GM23338 (cell line): ENCODE measurements at regions not wholly inside any gene's neighbourhood (a gene's known extent, or its start where the extent isn't known, plus 50 kb on each side); places are given as distances from the start of the nearest gene placed in this dataset.

Experiments used
- ATAC-seq: fragments of 200-7000 bp; cut with Tn5 transposase; 3 replicates; pipeline ENCODE4 v1.9.1; 2020
- DNase-seq: peaks from one replicate; pipeline ENCODE4 v3.0.0-alpha.2; 2015; ENCODE audit warnings: low spot score
- H2AFZ ChIP-seq: fragments of 200-600 bp; sonication (generic); 2 replicates; pipeline ENCODE4 v1.8.0; 2016; ENCODE audit warnings: antibody characterized with exemption, mild to moderate bottlenecking, moderate library complexity
- H3F3A ChIP-seq: fragments of 200-600 bp; sonication (generic); replicated peaks from 2 replicates; pipeline ENCODE4 v1.8.0; 2017; ENCODE audit warnings: antibody characterized with exemption, mixed run types, low read depth
- H3K27ac ChIP-seq: fragments of 200-600 bp; sonication (generic); 2 replicates; pipeline ENCODE4 v1.6.1; 2016; ENCODE audit warnings: low read depth
- H3K27me3 ChIP-seq: fragments of 200-600 bp; sonication (generic); 2 replicates; pipeline ENCODE4 v1.8.0; 2016; ENCODE audit warnings: mild to moderate bottlenecking, mixed run types, moderate library complexity; ENCODE audit not compliant: insufficient read depth
- H3K36me3 ChIP-seq: fragments of 200-600 bp; sonication (generic); 2 replicates; pipeline ENCODE4 v1.8.0; 2016; ENCODE audit warnings: mild to moderate bottlenecking; ENCODE audit not compliant: insufficient read depth
- H3K4me1 ChIP-seq: fragments of 200-600 bp; sonication (generic); 2 replicates; pipeline ENCODE4 v1.8.0; 2016; ENCODE audit warnings: mild to moderate bottlenecking, moderate library complexity; ENCODE audit not compliant: insufficient read depth
- H3K4me2 ChIP-seq: fragments of 200-600 bp; sonication (generic); 2 replicates; pipeline ENCODE4 v1.7.1; 2017; ENCODE audit warnings: mixed run types
- H3K4me3 ChIP-seq: fragments of 200-600 bp; sonication (generic); 2 replicates; pipeline ENCODE4 v1.6.1; 2016; ENCODE audit warnings: mixed run types
- H3K79me2 ChIP-seq: fragments of 200-600 bp; sonication (generic); replicated peaks from 2 replicates; pipeline ENCODE4 v1.8.0; 2017; ENCODE audit warnings: mild to moderate bottlenecking; ENCODE audit not compliant: insufficient read depth
- H3K9me2 ChIP-seq: fragments of 200-600 bp; sonication (generic); 2 replicates; pipeline ENCODE4 v1.8.0; 2017; ENCODE audit not compliant: insufficient read depth
- H4K20me1 ChIP-seq: fragments of 200-600 bp; sonication (generic); replicated peaks from 2 replicates; pipeline ENCODE4 v1.8.0; 2017; ENCODE audit warnings: mild to moderate bottlenecking; ENCODE audit not compliant: insufficient read depth
- H3K27ac Mint-ChIP-seq: 2 replicates; pipeline ENCODE4 v1.8.0; 2020; ENCODE audit warnings: inconsistent platforms, mild to moderate bottlenecking, moderate library complexity, mixed read lengths
- H3K27me3 Mint-ChIP-seq: 3 replicates; pipeline ENCODE4 v1.8.0; 2022; ENCODE audit warnings: low read depth, mild to moderate bottlenecking, moderate library complexity, mixed read lengths, inconsistent platforms; ENCODE audit not compliant: insufficient read depth, poor library complexity
- H3K36me3 Mint-ChIP-seq: 3 replicates; pipeline ENCODE4 v1.8.0; 2021; ENCODE audit warnings: low read depth, mild to moderate bottlenecking, inconsistent platforms, moderate library complexity, mixed read lengths
- H3K4me1 Mint-ChIP-seq: 3 replicates; pipeline ENCODE4 v1.8.0; 2020; ENCODE audit warnings: mild to moderate bottlenecking, inconsistent platforms, mixed read lengths
- H3K4me3 Mint-ChIP-seq: 3 replicates; pipeline ENCODE4 v1.8.0; 2021; ENCODE audit warnings: moderate library complexity, mild to moderate bottlenecking, inconsistent platforms, mixed read lengths
- H3K9me3 Mint-ChIP-seq: 3 replicates; pipeline ENCODE4 v1.8.0; 2020; ENCODE audit warnings: moderate library complexity, mild to moderate bottlenecking, inconsistent platforms, mixed read lengths
- CREB1 ChIP-seq: fragments of 250-450 bp; sonication (Bioruptor Pico); IDR thresholded peaks from 2 replicates; pipeline ENCODE4 v1.5.0; 2020; ENCODE audit warnings: low read depth, mild to moderate bottlenecking, moderate library complexity
- CTCF ChIP-seq, 2 experiments: fragments of 200-600 bp in 1 of 2; sonication (generic) in 1 of 2; conservative IDR thresholded peaks; 2 replicates each; pipeline versions ENCODE4 v1.5.1 to v1.6.1; 2016 to 2017; ENCODE audit warnings: antibody characterized with exemption in 2 of 2, low read depth in 2 of 2, mild to moderate bottlenecking in 2 of 2, moderate library complexity in 1 of 2
- ETS1 ChIP-seq: IDR thresholded peaks from 2 replicates; pipeline ENCODE4 v1.6.1; 2016; ENCODE audit warnings: antibody characterized with exemption
- EZH2 ChIP-seq: fragments of 200-600 bp; sonication (generic); IDR thresholded peaks from one replicate; pipeline ENCODE4 v1.8.0; 2017; ENCODE audit warnings: antibody characterized with exemption, mild to moderate bottlenecking, low read depth; ENCODE audit not compliant: unreplicated experiment
- EZH2phosphoT487 ChIP-seq: fragments of 200-600 bp; sonication (generic); IDR thresholded peaks from one replicate; pipeline ENCODE4 v1.8.1; 2018; ENCODE audit warnings: antibody characterized with exemption; ENCODE audit not compliant: unreplicated experiment
- JUNB ChIP-seq: IDR thresholded peaks from one replicate; pipeline ENCODE4 v1.6.1; 2016; ENCODE audit warnings: antibody characterized with exemption; ENCODE audit not compliant: unreplicated experiment
- NANOG ChIP-seq: IDR thresholded peaks from 2 replicates; pipeline ENCODE4 v1.6.1; 2016; ENCODE audit warnings: antibody characterized with exemption, borderline replicate concordance
- POLR2AphosphoS5 ChIP-seq: IDR thresholded peaks from 2 replicates; pipeline ENCODE4 v1.6.1; 2016; ENCODE audit warnings: antibody characterized with exemption, low read depth
- REST ChIP-seq: IDR thresholded peaks from one replicate; pipeline ENCODE4 v1.6.1; 2018; ENCODE audit warnings: antibody characterized with exemption; ENCODE audit not compliant: unreplicated experiment
- STAT1 ChIP-seq: IDR thresholded peaks from one replicate; pipeline ENCODE4 v1.6.1; 2016; ENCODE audit warnings: antibody characterized with exemption; ENCODE audit not compliant: unreplicated experiment
- ZNF114 ChIP-seq: fragments of 250-450 bp; sonication (Bioruptor Pico); IDR thresholded peaks from 2 replicates; pipeline ENCODE4 v1.5.0; 2020; ENCODE audit warnings: mild to moderate bottlenecking, moderate library complexity
- ZNF331 ChIP-seq: fragments of 250-450 bp; sonication (Bioruptor Pico); IDR thresholded peaks from 2 replicates; pipeline ENCODE4 v1.5.0; 2020; ENCODE audit warnings: low read depth, mild to moderate bottlenecking, moderate library complexity
- ZNF462 ChIP-seq: fragments of 250-450 bp; sonication (Bioruptor Pico); IDR thresholded peaks from 2 replicates; pipeline ENCODE4 v1.5.0; 2020; ENCODE audit warnings: mild to moderate bottlenecking, moderate library complexity

- peaks cover 9% of the 10 kb centered on the region for H3K27me3 Mint-ChIP-seq
- no peaks in the 10 kb centered on the region for H3K27me3 ChIP-seq
- H3K9me3 Mint-ChIP-seq: no peaks in the 10 kb centered on the region; the same call in 1 of the 3 replicates
- TF ChIP-seq EZH2 (no peak), NANOG (no peak), STAT1 (no peak), ZNF462 (CRISPR knock-in tag) (no peak), ZNF331 (CRISPR knock-in tag) (no peak), JUNB (no peak), POLR2AphosphoS5 (no peak), CTCF (conservative IDR thresholded peaks at IDR 0.05; ENCODE audit: low read depth in 2 of 2) (no peak), EZH2phosphoT487 (no peak), ZNF114 (no peak), ETS1 (no peak), REST (no peak), CREB1 (CRISPR knock-in tag) (no peak)
- no peak overlapping the region for H3K27ac ChIP-seq
- H4K20me1 ChIP-seq: no peaks in the 10 kb centered on the region
- no peak overlapping the region for H3K4me3 ChIP-seq
- H3K4me3 Mint-ChIP-seq: no peak overlapping the region
- no peak overlapping the region for H3K27ac Mint-ChIP-seq
- H3K4me1 Mint-ChIP-seq: peaks cover 7% of the 10 kb centered on the region
- H2AFZ ChIP-seq: no peak overlapping the region
- ATAC-seq (no peak), DNase-seq (no peak)
- H3K4me2 ChIP-seq: no peak overlapping the region
- no peaks in the 10 kb centered on the region for H3F3A ChIP-seq
- no peaks in the 10 kb centered on the region for H3K79me2 ChIP-seq
- no peaks in the 10 kb centered on the region for H3K36me3 ChIP-seq
- no peaks in the 10 kb centered on the region for H3K36me3 Mint-ChIP-seq
- H3K9me2 ChIP-seq: no peaks in the 10 kb centered on the region
- no peaks in the 10 kb centered on the region for H3K4me1 ChIP-seq
These were observed 165.6 kb upstream of the SOX1 start for GRCh38 chr13:111901267-111901915.
